NCI-H2171 treated with DMSO at 0.1 percent for 48 hours (cell line): ENCODE measurements at regions not wholly inside any gene's neighbourhood (a gene's known extent, or its start where the extent isn't known, plus 50 kb on each side); places are given as distances from the start of the nearest gene placed in this dataset.
A peak's percentile ranks its signal among the peaks of the same experiment; 100 is the strongest.
"Not testable (repeated sequence)": the region's sequence is repeated elsewhere in the genome, so short reads cannot be mapped to it uniquely, and the experiment has no call there.

Experiments used
- DNase-seq: peaks from one replicate; lab custom pipeline; 2025; lab: John Stamatoyannopoulos, UW

DNA sequence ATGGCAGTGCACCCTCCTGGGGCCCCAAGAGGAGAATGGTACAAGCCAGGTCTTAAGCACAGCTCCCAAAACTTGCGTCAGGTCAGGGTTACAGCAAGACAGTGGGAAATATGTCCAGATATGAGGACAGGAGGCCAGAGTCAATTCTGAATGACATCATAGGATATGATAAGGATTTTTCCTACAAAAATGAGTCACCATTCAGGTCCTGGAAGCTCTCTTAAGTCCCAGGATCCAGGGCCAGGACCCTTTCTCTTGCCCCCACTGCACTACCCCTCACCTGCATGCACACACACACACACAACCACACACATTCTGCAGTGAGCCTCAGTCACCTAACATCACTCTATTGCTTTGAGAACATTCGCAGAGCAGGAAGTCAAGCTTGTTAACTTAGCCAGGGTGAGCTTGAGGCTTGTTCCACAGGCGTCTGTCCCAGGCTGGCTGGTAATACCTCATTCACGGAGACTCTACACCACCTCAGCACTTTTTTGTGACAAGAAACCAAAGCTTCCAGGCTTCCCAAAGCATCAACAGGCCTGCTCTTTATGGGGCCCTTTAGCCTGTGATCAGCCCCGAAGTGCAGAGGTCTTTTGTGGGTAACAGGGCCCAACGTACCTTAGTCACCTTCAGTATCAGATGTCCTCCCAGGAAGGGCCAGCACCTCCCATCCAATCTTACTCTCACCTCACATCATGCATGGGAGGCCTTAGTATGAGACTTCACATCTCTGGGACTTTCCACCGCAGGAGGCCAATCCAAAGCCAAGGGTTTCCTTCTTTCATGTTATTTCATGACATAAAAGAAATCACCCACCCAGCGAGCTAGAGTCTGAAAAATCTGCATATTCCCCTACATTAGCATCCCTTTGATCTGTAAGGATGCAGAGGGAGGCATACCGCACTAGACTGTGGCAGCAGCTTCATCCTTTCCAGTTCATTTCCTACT, 74.0 kb upstream of the LIPC start:
- DNase-seq = no peak

- DNase-seq = no peak
These were observed 71.2 kb upstream of the LIPC start for GRCh38 chr15:58360421-58361090.

- DNase-seq = peak; percentile 91
These were observed 70.5 kb upstream of the LIPC start for GRCh38 chr15:58361273-58361759.

DNA sequence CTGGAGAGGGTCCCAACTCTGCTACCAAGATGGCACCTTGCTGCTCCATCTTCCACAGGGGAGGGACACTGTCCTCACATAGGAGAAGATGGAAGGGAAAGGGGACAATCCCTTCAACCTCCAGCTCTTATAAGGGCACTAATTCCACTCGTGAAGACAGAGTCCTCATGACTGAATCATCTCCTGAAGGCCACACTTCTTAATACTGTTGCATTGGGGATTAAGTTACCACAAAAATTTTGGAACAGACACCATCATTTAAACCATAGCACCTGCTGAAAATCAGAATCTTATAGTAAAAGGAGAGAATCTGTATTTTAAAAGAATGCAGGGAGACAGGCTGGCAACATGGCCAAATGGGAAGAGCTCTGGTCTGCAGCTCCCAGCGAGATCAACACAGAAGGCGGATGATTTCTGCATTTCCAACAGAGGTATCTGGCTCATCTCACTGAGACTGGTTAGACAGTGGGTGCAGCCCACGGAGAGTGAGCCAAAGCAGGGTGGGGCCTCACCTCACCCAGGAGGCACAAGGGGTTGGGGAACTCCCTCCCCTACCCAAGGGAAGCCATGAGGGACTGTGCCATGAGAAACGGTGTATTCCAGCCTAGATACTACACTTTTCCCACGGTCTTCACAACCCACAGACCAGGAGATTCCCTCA, 69.4 kb upstream of the LIPC start:
- DNase-seq = no peak

- not testable (repeated sequence) for DNase-seq
These were observed 68.7 kb upstream of the LIPC start for GRCh38 chr15:58363118-58363517.

DNA sequence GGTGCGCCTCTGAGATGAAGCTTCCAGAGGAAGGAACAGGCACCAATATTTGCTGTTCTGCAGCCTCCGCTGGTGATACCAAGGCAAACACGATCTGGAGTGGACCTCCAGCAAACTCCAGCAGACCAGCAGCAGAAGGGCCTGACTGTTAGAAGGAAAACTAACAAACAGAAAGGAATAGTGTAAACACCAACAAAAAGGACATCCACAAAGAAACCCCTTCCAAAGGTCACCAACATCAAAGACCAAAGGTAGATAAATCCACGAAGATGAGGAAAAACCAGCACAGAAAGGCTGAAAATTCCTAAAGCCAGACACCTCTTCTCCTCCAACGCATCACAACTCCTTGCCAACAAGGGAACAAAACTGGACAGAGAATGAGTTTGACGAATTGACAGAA, 68.1 kb upstream of the LIPC start:
- not testable (repeated sequence) for DNase-seq

GRCh38 chr15:58365098-58365497, 66.7 kb upstream of the LIPC start:
- not testable (repeated sequence) for DNase-seq

- no peak for DNase-seq
These were observed 62.5 kb upstream of the LIPC start for GRCh38 chr15:58369261-58369701.

- no peak for DNase-seq
These were observed 61.8 kb upstream of the LIPC start for GRCh38 chr15:58369956-58370355.

DNA sequence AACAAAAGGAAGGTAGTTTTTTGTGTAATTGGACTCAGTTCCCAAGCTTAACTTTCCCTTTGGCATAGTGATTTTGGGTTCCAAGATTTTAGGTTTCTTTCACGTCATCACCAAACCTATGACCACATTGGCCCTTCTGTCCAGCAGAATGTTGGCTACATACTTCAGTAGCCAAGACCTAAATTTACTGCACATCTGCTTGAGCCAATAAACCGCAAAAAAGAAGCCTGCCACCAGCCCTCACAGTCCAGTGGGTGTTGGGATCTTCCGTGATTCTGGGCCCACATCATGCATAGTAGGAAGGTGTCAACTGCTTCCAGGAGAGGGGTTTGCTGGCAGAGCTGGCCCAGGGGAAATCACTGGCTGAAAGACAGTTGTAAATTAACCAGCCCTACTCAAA, 57.6 kb upstream of the LIPC start:
- DNase-seq = no peak

- DNase-seq = no peak
These were observed 54.6 kb upstream of the LIPC start for GRCh38 chr15:58377193-58377592.

DNA sequence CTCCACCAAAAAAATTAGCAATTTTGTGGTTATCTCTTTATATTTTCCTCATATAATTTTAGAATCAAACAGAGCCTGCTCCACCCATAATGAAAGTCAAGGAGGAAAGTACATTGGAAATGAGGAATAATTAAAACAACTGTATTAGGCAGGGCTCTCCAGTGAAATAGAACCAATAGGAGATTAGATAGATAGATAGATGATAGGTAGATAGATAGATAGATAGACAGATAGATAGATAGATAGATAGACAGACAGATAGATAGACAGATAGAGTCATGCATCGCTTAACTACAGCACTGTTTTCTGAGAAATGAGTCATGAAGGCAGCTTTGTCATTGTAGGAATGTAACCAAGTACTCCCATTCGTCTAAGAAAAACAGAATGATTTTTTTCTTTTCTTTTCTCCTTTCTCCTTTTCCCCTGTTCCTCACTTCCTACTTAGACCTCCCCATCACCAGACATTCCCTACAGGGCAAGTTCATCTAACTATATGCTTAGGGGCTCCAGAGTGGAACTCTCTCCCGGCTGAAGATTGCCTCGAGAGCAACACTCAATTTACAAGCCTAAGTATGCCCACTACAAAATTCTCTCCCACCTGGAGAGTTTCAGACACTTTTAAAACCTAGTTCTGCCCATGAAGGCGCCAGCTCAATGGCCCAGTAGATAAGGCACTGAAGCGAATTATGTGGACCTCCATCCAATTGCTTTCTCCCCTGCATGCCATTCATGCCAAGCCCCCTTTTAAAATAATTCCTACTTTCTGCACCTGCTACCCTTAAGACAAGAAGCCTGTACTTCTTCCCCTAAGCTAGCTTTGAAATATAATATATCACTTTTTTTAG, 53.3 kb upstream of the LIPC start:
- DNase-seq = no peak

GRCh38 chr15:58379454-58379853, 52.3 kb upstream of the LIPC start:
- not testable (repeated sequence) for DNase-seq

GRCh38 chr15:58380280-58380945, 51.4 kb upstream of the LIPC start:
- no peak for DNase-seq

DNA sequence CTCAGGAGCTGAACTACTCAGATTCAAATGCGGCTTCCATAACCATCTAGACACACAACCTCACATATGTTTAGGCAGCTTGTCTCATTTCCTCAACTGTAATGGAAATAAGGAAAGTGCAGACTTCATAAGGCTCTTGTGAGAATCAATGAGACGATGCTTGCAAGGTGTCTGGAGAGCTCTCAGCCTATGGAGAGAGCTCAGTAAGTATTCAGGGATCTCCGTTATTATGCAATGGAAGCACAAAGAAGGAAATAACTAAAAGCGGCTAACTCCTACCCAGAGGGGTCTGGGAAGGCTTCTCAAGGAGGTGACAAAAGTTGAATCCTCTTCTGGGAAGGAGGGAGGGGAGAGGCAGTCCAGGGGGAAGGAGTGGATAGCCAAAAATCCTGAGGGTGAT, 50.1 kb upstream of the LIPC start:
- DNase-seq = no peak
